DOHH2 (cell line): ENCODE measurements at regions not wholly inside any gene's neighbourhood (a gene's known extent, or its start where the extent isn't known, plus 50 kb on each side); places are given as distances from the start of the nearest gene placed in this dataset.

Experiments
- H3F3A ChIP-seq: fragments of 200-600 bp; sonication (generic), shearing (Covaris generic); 2 replicates; pipeline ENCODE4 v1.6.0; 2016; ENCODE audit warnings: antibody characterized with exemption, mild to moderate bottlenecking; ENCODE audit not compliant: control insufficient read depth, insufficient read depth
- H3K27ac ChIP-seq: fragments of 200-600 bp; sonication (generic); 2 replicates; pipeline ENCODE4 v1.5.1; 2014; ENCODE audit warnings: low read depth, mild to moderate bottlenecking, low read length, moderate library complexity
- H3K27me3 ChIP-seq: fragments of 200-600 bp; sonication (generic); 2 replicates; pipeline ENCODE4 v1.6.1; 2014; ENCODE audit warnings: mild to moderate bottlenecking, low read length, mixed read lengths; ENCODE audit not compliant: control insufficient read depth
- H3K36me3 ChIP-seq: fragments of 200-600 bp; sonication (generic); 2 replicates; pipeline ENCODE4 v1.6.1; 2014; ENCODE audit warnings: mild to moderate bottlenecking, low read length, moderate library complexity, mixed read lengths; ENCODE audit not compliant: control insufficient read depth
- H3K4me1 ChIP-seq: fragments of 200-600 bp; sonication (generic); 2 replicates; pipeline ENCODE4 v1.6.1; 2014; ENCODE audit warnings: mild to moderate bottlenecking, low read length, mixed read lengths; ENCODE audit not compliant: control insufficient read depth
- H3K4me2 ChIP-seq: fragments of 200-600 bp; sonication (generic); 2 replicates; pipeline ENCODE4 v1.6.0; 2014; ENCODE audit warnings: mild to moderate bottlenecking, low read length, moderate library complexity
- H3K4me3 ChIP-seq: fragments of 200-600 bp; sonication (generic); 2 replicates; pipeline ENCODE4 v1.5.1; 2014; ENCODE audit warnings: mild to moderate bottlenecking, low read length, mixed read lengths
- H3K79me2 ChIP-seq: fragments of 200-600 bp; sonication (generic); 2 replicates; pipeline ENCODE4 v1.6.1; 2014; ENCODE audit warnings: mild to moderate bottlenecking, low read length, mixed read lengths; ENCODE audit not compliant: control insufficient read depth
- H3K9me2 ChIP-seq: fragments of 200-600 bp; sonication (generic); replicated peaks from 2 replicates; pipeline ENCODE4 v1.6.1; 2014; ENCODE audit warnings: mild to moderate bottlenecking, low read length, mixed read lengths; ENCODE audit not compliant: control insufficient read depth
- H3K9me3 ChIP-seq: fragments of 200-600 bp; sonication (generic); 2 replicates; pipeline ENCODE4 v1.6.1; 2014; ENCODE audit warnings: antibody characterized with exemption, low read length, mixed read lengths; ENCODE audit not compliant: control insufficient read depth, insufficient read depth
- H4K20me1 ChIP-seq: fragments of 200-600 bp; sonication (generic); 2 replicates; pipeline ENCODE4 v1.6.0; 2014; ENCODE audit warnings: low read depth, mild to moderate bottlenecking, antibody characterized with exemption, low read length, moderate library complexity; ENCODE audit not compliant: control insufficient read depth, insufficient read depth
- CTCF ChIP-seq: fragments of 200-600 bp; sonication (generic); IDR thresholded peaks from one replicate; pipeline ENCODE4 v1.5.1; 2014; ENCODE audit warnings: antibody characterized with exemption, mild to moderate bottlenecking, low read depth, low read length; ENCODE audit not compliant: poor library complexity, severe bottlenecking
- EZH2phosphoT487 ChIP-seq: fragments of 200-600 bp; sonication (generic); IDR thresholded peaks from 2 replicates; pipeline ENCODE4 v1.6.1; 2017; ENCODE audit warnings: borderline replicate concordance, mild to moderate bottlenecking, antibody characterized with exemption, low read length, moderate library complexity, mixed read lengths

GRCh38 chr14:97874394-97874793, 1077.2 kb downstream of the VRK1 start:
- H3K9me3 ChIP-seq, result no peaks in the 10 kb centered on the region
- H3F3A ChIP-seq, result no peaks in the 10 kb centered on the region
- TF ChIP-seq CTCF (no peak), EZH2phosphoT487 (no peak)
- H3K4me3 ChIP-seq, result no peak overlapping the region
- no peaks in the 10 kb centered on the region for H3K79me2 ChIP-seq
- no peaks in the 10 kb centered on the region for H3K9me2 ChIP-seq
- no peaks in the 10 kb centered on the region for H4K20me1 ChIP-seq
- no peak overlapping the region for H3K27ac ChIP-seq
- H3K36me3 ChIP-seq, result no peaks in the 10 kb centered on the region
- no peaks in the 10 kb centered on the region for H3K4me1 ChIP-seq
- H3K27me3 ChIP-seq, result no peaks in the 10 kb centered on the region
- H3K4me2 ChIP-seq, result no peak overlapping the region

GRCh38 chr14:97878206-97878605, 1081.0 kb downstream of the VRK1 start:
- no peak overlapping the region for H3K4me3 ChIP-seq
- H3K36me3 ChIP-seq, result no peaks in the 10 kb centered on the region
- no peaks in the 10 kb centered on the region for H3K9me3 ChIP-seq
- no peak overlapping the region for H3K27ac ChIP-seq
- H3K9me2 ChIP-seq, result no peaks in the 10 kb centered on the region
- no peaks in the 10 kb centered on the region for H4K20me1 ChIP-seq
- H3K79me2 ChIP-seq, result no peaks in the 10 kb centered on the region
- H3K27me3 ChIP-seq, result no peaks in the 10 kb centered on the region
- no peaks in the 10 kb centered on the region for H3K4me1 ChIP-seq
- H3K4me2 ChIP-seq, result no peak overlapping the region
- no peaks in the 10 kb centered on the region for H3F3A ChIP-seq
- TF ChIP-seq EZH2phosphoT487, result no peak
- no peak for TF ChIP-seq CTCF

GRCh38 chr14:97878727-97879126, 1081.5 kb downstream of the VRK1 start:
- H3K4me3 ChIP-seq, result no peak overlapping the region
- H3K79me2 ChIP-seq, result no peaks in the 10 kb centered on the region
- H3K4me1 ChIP-seq, result no peaks in the 10 kb centered on the region
- no peaks in the 10 kb centered on the region for H3K27me3 ChIP-seq
- no peak overlapping the region for H3K4me2 ChIP-seq
- TF ChIP-seq CTCF (no peak), EZH2phosphoT487 (no peak)
- no peaks in the 10 kb centered on the region for H3K9me3 ChIP-seq
- no peaks in the 10 kb centered on the region for H3K36me3 ChIP-seq
- no peak overlapping the region for H3K27ac ChIP-seq
- H4K20me1 ChIP-seq, result no peaks in the 10 kb centered on the region
- H3K9me2 ChIP-seq, result no peaks in the 10 kb centered on the region
- H3F3A ChIP-seq, result no peaks in the 10 kb centered on the region

- TF ChIP-seq CTCF, result no peak
- no peak for TF ChIP-seq EZH2phosphoT487
- H3K79me2 ChIP-seq, result no peaks in the 10 kb centered on the region
- H3K36me3 ChIP-seq, result no peaks in the 10 kb centered on the region
- no peaks in the 10 kb centered on the region for H4K20me1 ChIP-seq
- H3K4me2 ChIP-seq, result no peak overlapping the region
- H3K9me3 ChIP-seq, result no peaks in the 10 kb centered on the region
- H3K4me3 ChIP-seq, result no peak overlapping the region
- H3F3A ChIP-seq, result no peaks in the 10 kb centered on the region
- H3K27me3 ChIP-seq, result no peaks in the 10 kb centered on the region
- H3K9me2 ChIP-seq, result no peaks in the 10 kb centered on the region
- H3K4me1 ChIP-seq, result no peaks in the 10 kb centered on the region
- no peak overlapping the region for H3K27ac ChIP-seq
Observed at GRCh38 chr14:97887690-97888089, 1090.5 kb downstream of the VRK1 start.
